ENCODE measurements at regions not wholly inside any gene's neighbourhood (a gene's known extent, or its start where the extent isn't known, plus 50 kb on each side); places are given as distances from the start of the nearest gene placed in this dataset.

- TF ChIP-seq CTCF (conservative IDR thresholded peaks at IDR 0.05) = no peak
- no peak overlapping the region for H3K27ac ChIP-seq
Observed at GRCh38 chr1:186572509-186572908, 107.7 kb downstream of the PTGS2 start.

GRCh38 chr1:186571771-186572170 is 108.5 kb downstream of the PTGS2 start:
- TF ChIP-seq CTCF (conservative IDR thresholded peaks at IDR 0.05) = no peak
- no peak overlapping the region for H3K27ac ChIP-seq

GRCh38 chr1:186569856-186570255 is 108.9 kb upstream of the PDC start:
- no peak overlapping the region for H3K27ac ChIP-seq
- TF ChIP-seq CTCF (conservative IDR thresholded peaks at IDR 0.05) = no peak

DNA sequence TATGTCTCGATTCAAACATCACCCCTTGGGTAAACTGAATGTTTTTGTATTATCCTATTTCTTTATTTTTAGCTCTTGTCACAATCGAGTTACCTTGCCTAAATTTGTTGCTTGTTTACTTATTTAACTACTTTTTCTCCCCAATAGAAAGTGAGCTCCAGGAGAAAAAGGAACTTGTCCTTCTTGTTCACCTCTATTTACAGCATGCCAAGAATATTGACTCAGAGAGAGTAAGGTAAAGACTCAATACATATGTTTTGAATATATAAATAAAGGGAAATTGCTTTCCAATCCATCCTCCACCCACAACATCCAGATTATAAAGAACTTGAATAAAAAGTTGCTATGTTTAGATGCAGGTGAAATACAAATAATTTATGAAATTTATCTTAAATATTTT is 107.3 kb upstream of the PDC start:
- H3K27ac ChIP-seq = no peak overlapping the region
- TF ChIP-seq CTCF (conservative IDR thresholded peaks at IDR 0.05) = no peak

- no peak for TF ChIP-seq CTCF (conservative IDR thresholded peaks at IDR 0.05)
- H3K27ac ChIP-seq = peak overlapping the region; percentile 72
Observed at GRCh38 chr1:186566140-186566855, 105.4 kb upstream of the PDC start.

GRCh38 chr1:186564582-186564981 is 103.7 kb upstream of the PDC start:
- TF ChIP-seq CTCF (conservative IDR thresholded peaks at IDR 0.05) = no peak

DNA sequence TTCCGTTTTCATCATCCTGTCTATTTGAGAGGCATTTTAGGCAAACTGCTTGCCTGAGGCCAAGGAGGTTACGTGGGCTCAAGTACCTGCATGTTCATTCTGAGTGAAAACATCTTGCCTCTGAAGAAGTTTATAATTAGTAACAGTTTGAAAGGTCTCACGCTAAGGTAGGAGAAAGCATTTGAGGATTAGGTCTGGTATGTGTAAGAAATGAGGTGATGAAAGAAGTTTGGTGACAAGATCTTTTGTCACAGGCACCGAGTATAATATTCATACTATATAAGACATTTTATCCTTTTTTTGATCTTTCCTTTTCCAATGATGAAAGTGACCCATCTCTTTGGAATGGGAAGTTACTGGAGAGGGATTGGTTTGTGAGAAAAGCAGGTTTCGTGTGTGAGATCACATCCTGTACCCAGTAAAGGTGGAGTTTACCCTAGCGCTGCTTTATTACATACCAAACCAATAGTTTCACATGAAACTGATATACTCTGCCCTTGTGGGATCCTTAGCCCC is 98.7 kb upstream of the PDC start:
- no peak for TF ChIP-seq CTCF (conservative IDR thresholded peaks at IDR 0.05)

More at GRCh38 chr1:186564582-186564981, 103.7 kb upstream of the PDC start:
- no peak overlapping the region for H3K27ac ChIP-seq

More for the DNA sequence above, 98.7 kb upstream of the PDC start:
- H3K27ac ChIP-seq = no peak overlapping the region

All from VCaP (cell line).